ENCODE measurements at regions not wholly inside any gene's neighbourhood (a gene's known extent, or its start where the extent isn't known, plus 50 kb on each side); places are given as distances from the start of the nearest gene placed in this dataset.

- Histone ChIP-seq H2BK15ac (ENCODE audit: low read depth, poor library complexity, severe bottlenecking) (no peak overlapping the region), H3K14ac (ENCODE audit: low read length in 2 of 2) (no peak overlapping the region), H2BK120ac (ENCODE audit: low read depth, low read length) (no peak overlapping the region), H4K91ac (ENCODE audit: low read length) (no peak overlapping the region), H2AFZ (ENCODE audit: low read depth, low read length) (no peak overlapping the region), H4K8ac (ENCODE audit: low read length) (no peak overlapping the region), H2BK5ac (ENCODE audit: low read depth, low read length, poor library complexity, severe bottlenecking) (no peak overlapping the region), H3K4me1 (ENCODE audit: control insufficient read depth, insufficient read depth, low read depth, low read length) (no peaks in the 10 kb centered on the region), H3K27me3 (ENCODE audit: control insufficient read depth in 1 of 2, insufficient read depth in 1 of 2, low read length in 2 of 2) (no peaks in the 10 kb centered on the region), H3K79me1 (replicated peaks; ENCODE audit: low read length, poor library complexity, severe bottlenecking) (no peaks in the 10 kb centered on the region), H3K4ac (ENCODE audit: low read depth in 1 of 2, low read length in 2 of 2) (no peak overlapping the region), H3K27ac (ENCODE audit: low read length, poor library complexity, severe bottlenecking) (no peak overlapping the region), H3K23ac (ENCODE audit: low read length in 2 of 2) (no peak overlapping the region), H2AK5ac (ENCODE audit: low read length, severe bottlenecking) (no peak overlapping the region), H3K9me3 (ENCODE audit: control insufficient read depth, low read length) (peaks cover 40% of the 10 kb centered on the region), H3K4me3 (ENCODE audit: insufficient read depth in 1 of 2, low read depth in 1 of 2, low read length in 2 of 2) (no peak overlapping the region), H3K4me2 (ENCODE audit: low read length, poor library complexity, severe bottlenecking) (no peak overlapping the region), H3K36me3 (ENCODE audit: control insufficient read depth in 1 of 2, insufficient read depth in 2 of 2, low read depth in 1 of 2, low read length in 2 of 2) (no peaks in the 10 kb centered on the region), H3K9ac (ENCODE audit: low read length) (no peak overlapping the region), H3K18ac (ENCODE audit: low read depth in 1 of 2, low read length in 2 of 2) (no peak overlapping the region), H2BK12ac (ENCODE audit: low read length in 2 of 2) (no peak overlapping the region)
- 42% methylated on average over 2 of the region's 2 CpGs for WGBS
- DNase-seq = no peak
These were observed 182.7 kb upstream of the FGF16 start for GRCh38 chrX:77264490-77264889.

DNA sequence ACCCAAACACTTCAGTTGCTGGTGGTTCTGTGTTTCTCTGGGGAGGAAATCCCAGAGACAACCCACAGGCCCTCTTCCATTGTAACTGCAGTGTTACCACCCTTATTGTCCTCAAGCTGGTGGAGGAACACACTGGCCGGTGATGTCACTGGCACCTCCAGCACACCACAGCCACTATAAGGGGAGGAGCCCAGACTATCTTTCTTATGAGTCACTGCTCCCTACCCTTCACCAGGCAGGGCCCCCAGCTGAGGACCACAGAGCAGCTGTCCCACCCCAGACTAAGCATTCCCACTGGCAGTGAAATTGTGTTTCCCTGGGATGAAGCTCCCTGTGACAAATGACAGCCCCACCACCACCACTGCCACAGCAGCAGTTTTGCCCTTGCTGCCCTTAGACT, 171.8 kb upstream of the FGF16 start:
- Histone ChIP-seq H2BK120ac (ENCODE audit: low read depth, low read length) (no peak overlapping the region), H3K9me3 (ENCODE audit: control insufficient read depth, low read length) (peaks cover 1% of the 10 kb centered on the region), H3K4ac (ENCODE audit: low read depth in 1 of 2, low read length in 2 of 2) (no peak overlapping the region), H3K4me1 (ENCODE audit: control insufficient read depth, insufficient read depth, low read depth, low read length) (peaks cover 6% of the 10 kb centered on the region), H3K4me2 (ENCODE audit: low read length, poor library complexity, severe bottlenecking) (no peak overlapping the region), H3K27ac (ENCODE audit: low read length, poor library complexity, severe bottlenecking) (no peak overlapping the region), H3K18ac (ENCODE audit: low read depth in 1 of 2, low read length in 2 of 2) (no peak overlapping the region), H2BK15ac (ENCODE audit: low read depth, poor library complexity, severe bottlenecking) (no peak overlapping the region), H3K23ac (ENCODE audit: low read length in 2 of 2) (no peak overlapping the region), H4K91ac (ENCODE audit: low read length) (no peak overlapping the region), H3K79me1 (replicated peaks; ENCODE audit: low read length, poor library complexity, severe bottlenecking) (no peaks in the 10 kb centered on the region), H2AK5ac (ENCODE audit: low read length, severe bottlenecking) (no peak overlapping the region), H3K27me3 (ENCODE audit: control insufficient read depth in 1 of 2, insufficient read depth in 1 of 2, low read length in 2 of 2) (no peaks in the 10 kb centered on the region), H2BK5ac (ENCODE audit: low read depth, low read length, poor library complexity, severe bottlenecking) (no peak overlapping the region), H3K4me3 (ENCODE audit: insufficient read depth in 1 of 2, low read depth in 1 of 2, low read length in 2 of 2) (no peak overlapping the region), H3K9ac (ENCODE audit: low read length) (no peak overlapping the region), H2AFZ (ENCODE audit: low read depth, low read length) (no peak overlapping the region), H3K36me3 (ENCODE audit: control insufficient read depth in 1 of 2, insufficient read depth in 2 of 2, low read depth in 1 of 2, low read length in 2 of 2) (no peaks in the 10 kb centered on the region), H2BK12ac (ENCODE audit: low read length in 2 of 2) (no peak overlapping the region), H3K14ac (ENCODE audit: low read length in 2 of 2) (no peak overlapping the region), H4K8ac (ENCODE audit: low read length) (no peak overlapping the region)
- WGBS = 80% methylated on average over 1 of the region's 1 CpG
- DNase-seq = no peak

DNA sequence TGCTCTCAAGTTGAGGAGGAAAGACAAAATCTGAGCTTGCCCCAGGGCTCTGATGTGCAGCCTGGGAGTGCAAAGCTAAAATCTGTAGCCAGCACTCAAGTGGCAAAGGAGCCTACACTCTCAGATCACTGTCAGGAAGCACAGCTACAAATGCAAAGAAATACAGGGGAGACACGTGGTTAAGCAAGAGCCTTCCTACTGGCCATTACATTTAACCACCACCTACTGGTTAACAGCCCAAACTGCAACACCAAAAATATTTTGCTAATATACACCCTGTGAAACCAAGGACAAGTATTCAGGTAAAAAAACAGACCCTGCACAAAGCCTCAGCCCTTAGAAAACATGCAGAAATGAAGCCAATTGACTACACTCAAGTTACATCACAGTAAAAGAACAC, 170.4 kb upstream of the FGF16 start:
- no peak for DNase-seq
- Histone ChIP-seq H3K4me2 (ENCODE audit: low read length, poor library complexity, severe bottlenecking) (no peak overlapping the region), H4K91ac (ENCODE audit: low read length) (no peak overlapping the region), H2AFZ (ENCODE audit: low read depth, low read length) (no peak overlapping the region), H3K27me3 (ENCODE audit: control insufficient read depth in 1 of 2, insufficient read depth in 1 of 2, low read length in 2 of 2) (no peaks in the 10 kb centered on the region), H3K36me3 (ENCODE audit: control insufficient read depth in 1 of 2, insufficient read depth in 2 of 2, low read depth in 1 of 2, low read length in 2 of 2) (no peaks in the 10 kb centered on the region), H3K23ac (ENCODE audit: low read length in 2 of 2) (no peak overlapping the region), H3K4ac (ENCODE audit: low read depth in 1 of 2, low read length in 2 of 2) (no peak overlapping the region), H3K79me1 (replicated peaks; ENCODE audit: low read length, poor library complexity, severe bottlenecking) (no peaks in the 10 kb centered on the region), H3K4me3 (ENCODE audit: insufficient read depth in 1 of 2, low read depth in 1 of 2, low read length in 2 of 2) (no peak overlapping the region), H3K9ac (ENCODE audit: low read length) (no peak overlapping the region), H3K4me1 (ENCODE audit: control insufficient read depth, insufficient read depth, low read depth, low read length) (peaks cover 6% of the 10 kb centered on the region), H3K9me3 (ENCODE audit: control insufficient read depth, low read length) (peaks cover 13% of the 10 kb centered on the region), H3K27ac (ENCODE audit: low read length, poor library complexity, severe bottlenecking) (no peak overlapping the region), H3K18ac (ENCODE audit: low read depth in 1 of 2, low read length in 2 of 2) (no peak overlapping the region), H2AK5ac (ENCODE audit: low read length, severe bottlenecking) (no peak overlapping the region), H2BK12ac (ENCODE audit: low read length in 2 of 2) (no peak overlapping the region), H2BK15ac (ENCODE audit: low read depth, poor library complexity, severe bottlenecking) (no peak overlapping the region), H3K14ac (ENCODE audit: low read length in 2 of 2) (no peak overlapping the region), H2BK120ac (ENCODE audit: low read depth, low read length) (no peak overlapping the region), H2BK5ac (ENCODE audit: low read depth, low read length, poor library complexity, severe bottlenecking) (no peak overlapping the region), H4K8ac (ENCODE audit: low read length) (no peak overlapping the region)
- 80% methylated on average over 1 of the region's 1 CpG for WGBS

GRCh38 chrX:77277911-77278310, 169.3 kb upstream of the FGF16 start:
- Histone ChIP-seq H2BK12ac (ENCODE audit: low read length in 2 of 2) (no peak overlapping the region), H3K36me3 (ENCODE audit: control insufficient read depth in 1 of 2, insufficient read depth in 2 of 2, low read depth in 1 of 2, low read length in 2 of 2) (no peaks in the 10 kb centered on the region), H3K18ac (ENCODE audit: low read depth in 1 of 2, low read length in 2 of 2) (no peak overlapping the region), H3K27me3 (ENCODE audit: control insufficient read depth in 1 of 2, insufficient read depth in 1 of 2, low read length in 2 of 2) (no peaks in the 10 kb centered on the region), H3K4me2 (ENCODE audit: low read length, poor library complexity, severe bottlenecking) (no peak overlapping the region), H2BK15ac (ENCODE audit: low read depth, poor library complexity, severe bottlenecking) (no peak overlapping the region), H2BK120ac (ENCODE audit: low read depth, low read length) (no peak overlapping the region), H3K27ac (ENCODE audit: low read length, poor library complexity, severe bottlenecking) (no peak overlapping the region), H3K9ac (ENCODE audit: low read length) (no peak overlapping the region), H3K4me3 (ENCODE audit: insufficient read depth in 1 of 2, low read depth in 1 of 2, low read length in 2 of 2) (no peak overlapping the region), H3K79me1 (replicated peaks; ENCODE audit: low read length, poor library complexity, severe bottlenecking) (no peaks in the 10 kb centered on the region), H3K23ac (ENCODE audit: low read length in 2 of 2) (no peak overlapping the region), H4K8ac (ENCODE audit: low read length) (no peak overlapping the region), H3K4me1 (ENCODE audit: control insufficient read depth, insufficient read depth, low read depth, low read length) (peaks cover 6% of the 10 kb centered on the region), H2BK5ac (ENCODE audit: low read depth, low read length, poor library complexity, severe bottlenecking) (no peak overlapping the region), H3K4ac (ENCODE audit: low read depth in 1 of 2, low read length in 2 of 2) (no peak overlapping the region), H3K14ac (ENCODE audit: low read length in 2 of 2) (no peak overlapping the region), H3K9me3 (ENCODE audit: control insufficient read depth, low read length) (peaks cover 13% of the 10 kb centered on the region), H4K91ac (ENCODE audit: low read length) (no peak overlapping the region), H2AFZ (ENCODE audit: low read depth, low read length) (no peak overlapping the region), H2AK5ac (ENCODE audit: low read length, severe bottlenecking) (no peak overlapping the region)
- DNase-seq = no peak
- WGBS = 76% methylated on average over 2 of the region's 2 CpGs

Measured in mesenchymal stem cell (in vitro differentiated cells and primary cell).